Adrenal gland (tissue), 5 donors: ENCODE measurements at regions not wholly inside any gene's neighbourhood (a gene's known extent, or its start where the extent isn't known, plus 50 kb on each side); places are given as distances from the start of the nearest gene placed in this dataset.

ENCODE experiments used
- POLR2A ChIP-seq, 2 donors: fragments of 450-650 bp; IDR thresholded peaks; one replicate each; pipeline ENCODE4 v1.6.1; 2017; ENCODE audit warnings: antibody characterized with exemption in 2 of 2, mild to moderate bottlenecking in 2 of 2, moderate library complexity in 1 of 2
- TF ChIP-seq, protein P1 (sequence below), 6 experiments: fragments of 450-650 bp in 4 of 6; fragments of 200-600 bp in 2 of 6; sonication (generic) in 1 of 6; IDR thresholded peaks; 1 replicate in 5 of 6; 2 replicates in 1 of 6; pipeline versions ENCODE4 v1.5.1 to v1.8.0; 2016 to 2021; ENCODE audit warnings: antibody characterized with exemption in 6 of 6, mild to moderate bottlenecking in 2 of 6, moderate library complexity in 1 of 6
- donor health status: DM: no; HTN: no; CAD: no.

GRCh38 chr2:144078106-144078505, 441.8 kb downstream of the ZEB2 start:
- TF ChIP-seq POLR2A (IDR thresholded peaks at IDR 0.05), result no peak
- TF ChIP-seq, protein P1, sequence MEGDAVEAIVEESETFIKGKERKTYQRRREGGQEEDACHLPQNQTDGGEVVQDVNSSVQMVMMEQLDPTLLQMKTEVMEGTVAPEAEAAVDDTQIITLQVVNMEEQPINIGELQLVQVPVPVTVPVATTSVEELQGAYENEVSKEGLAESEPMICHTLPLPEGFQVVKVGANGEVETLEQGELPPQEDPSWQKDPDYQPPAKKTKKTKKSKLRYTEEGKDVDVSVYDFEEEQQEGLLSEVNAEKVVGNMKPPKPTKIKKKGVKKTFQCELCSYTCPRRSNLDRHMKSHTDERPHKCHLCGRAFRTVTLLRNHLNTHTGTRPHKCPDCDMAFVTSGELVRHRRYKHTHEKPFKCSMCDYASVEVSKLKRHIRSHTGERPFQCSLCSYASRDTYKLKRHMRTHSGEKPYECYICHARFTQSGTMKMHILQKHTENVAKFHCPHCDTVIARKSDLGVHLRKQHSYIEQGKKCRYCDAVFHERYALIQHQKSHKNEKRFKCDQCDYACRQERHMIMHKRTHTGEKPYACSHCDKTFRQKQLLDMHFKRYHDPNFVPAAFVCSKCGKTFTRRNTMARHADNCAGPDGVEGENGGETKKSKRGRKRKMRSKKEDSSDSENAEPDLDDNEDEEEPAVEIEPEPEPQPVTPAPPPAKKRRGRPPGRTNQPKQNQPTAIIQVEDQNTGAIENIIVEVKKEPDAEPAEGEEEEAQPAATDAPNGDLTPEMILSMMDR (IDR thresholded peaks at IDR 0.05), result no peak
